ENCODE measurements at regions not wholly inside any gene's neighbourhood (a gene's known extent, or its start where the extent isn't known, plus 50 kb on each side); places are given as distances from the start of the nearest gene placed in this dataset.

- DNase-seq (no peak), ATAC-seq (replicated peaks) (no peak)
- H3K36me3 Mint-ChIP-seq (ENCODE audit: insufficient read depth), result no peaks in the 10 kb centered on the region
- peaks cover 5 to 7% of the 10 kb centered on the region in 2 donors for H3K27me3 Mint-ChIP-seq
- no peak overlapping the region for H3K4me3 Mint-ChIP-seq
- peaks cover 0 to 2% of the 10 kb centered on the region in 2 donors for H3K4me1 Mint-ChIP-seq (ENCODE audit: low read depth in 2 of 2)
- H3K27ac Mint-ChIP-seq, result no peak overlapping the region
- no peaks in the 10 kb centered on the region for H3K9me3 Mint-ChIP-seq
Observed at GRCh38 chr2:10240911-10241610, 61.6 kb upstream of the HPCAL1 start.

- no peaks in the 10 kb centered on the region for H3K36me3 Mint-ChIP-seq (ENCODE audit: insufficient read depth)
- ATAC-seq (replicated peaks) (no peak), DNase-seq (no peak)
- H3K27me3 Mint-ChIP-seq, result no peaks in the 10 kb centered on the region
- H3K9me3 Mint-ChIP-seq, result no peaks in the 10 kb centered on the region
- H3K4me3 Mint-ChIP-seq, result no peak overlapping the region
- no peaks in the 10 kb centered on the region for H3K4me1 Mint-ChIP-seq (ENCODE audit: low read depth in 2 of 2)
- no peak overlapping the region for H3K27ac Mint-ChIP-seq
Observed at GRCh38 chr2:10241641-10242430, 60.9 kb upstream of the HPCAL1 start.

- ATAC-seq (replicated peaks) (no peak), DNase-seq (no peak)
- no peak overlapping the region for H3K27ac Mint-ChIP-seq
- H3K4me1 Mint-ChIP-seq (ENCODE audit: low read depth in 2 of 2), result no peaks in the 10 kb centered on the region
- no peak overlapping the region for H3K4me3 Mint-ChIP-seq
- no peaks in the 10 kb centered on the region for H3K9me3 Mint-ChIP-seq
- H3K27me3 Mint-ChIP-seq, result no peaks in the 10 kb centered on the region
- H3K36me3 Mint-ChIP-seq (ENCODE audit: insufficient read depth), result no peaks in the 10 kb centered on the region
Observed at GRCh38 chr2:10242451-10242850, 60.3 kb upstream of the HPCAL1 start.

GRCh38 chr2:10242998-10243925, 59.4 kb upstream of the HPCAL1 start:
- no peaks in the 10 kb centered on the region for H3K27me3 Mint-ChIP-seq
- H3K27ac Mint-ChIP-seq, result no peak overlapping the region
- no peaks in the 10 kb centered on the region for H3K9me3 Mint-ChIP-seq
- ATAC-seq (replicated peaks) (no peak), DNase-seq (no peak)
- no peaks in the 10 kb centered on the region for H3K36me3 Mint-ChIP-seq (ENCODE audit: insufficient read depth)
- H3K4me3 Mint-ChIP-seq, result no peak overlapping the region
- H3K4me1 Mint-ChIP-seq (ENCODE audit: low read depth in 2 of 2), result no peaks in the 10 kb centered on the region

GRCh38 chr2:10243926-10244270, 58.8 kb upstream of the HPCAL1 start:
- Mint-ChIP-seq H3K9me3 (no peaks in the 10 kb centered on the region), H3K27ac (no peak overlapping the region), H3K4me1 (ENCODE audit: low read depth in 2 of 2) (no peaks in the 10 kb centered on the region), H3K4me3 (no peak overlapping the region), H3K27me3 (no peaks in the 10 kb centered on the region), H3K36me3 (ENCODE audit: insufficient read depth) (no peaks in the 10 kb centered on the region)
- no peak for DNase-seq
- ATAC-seq (replicated peaks), result no peak

- Mint-ChIP-seq H3K4me3 (no peak overlapping the region), H3K27me3 (no peaks in the 10 kb centered on the region), H3K9me3 (no peaks in the 10 kb centered on the region), H3K27ac (no peak overlapping the region), H3K4me1 (ENCODE audit: low read depth in 2 of 2) (no peaks in the 10 kb centered on the region), H3K36me3 (ENCODE audit: insufficient read depth) (no peaks in the 10 kb centered on the region)
- DNase-seq (no peak), ATAC-seq (replicated peaks) (no peak)
Observed at GRCh38 chr2:10245021-10245420, 57.7 kb upstream of the HPCAL1 start.

GRCh38 chr2:10245661-10246060, 57.0 kb upstream of the HPCAL1 start:
- Mint-ChIP-seq H3K4me1 (ENCODE audit: low read depth in 2 of 2) (no peaks in the 10 kb centered on the region), H3K27me3 (no peaks in the 10 kb centered on the region), H3K4me3 (no peak overlapping the region), H3K36me3 (ENCODE audit: insufficient read depth) (no peaks in the 10 kb centered on the region), H3K27ac (no peak overlapping the region), H3K9me3 (peaks cover 1 to 5% of the 10 kb centered on the region in 2 donors)
- ATAC-seq (replicated peaks) (no peak), DNase-seq (no peak)

GRCh38 chr2:10246370-10246769, 56.3 kb upstream of the HPCAL1 start:
- Mint-ChIP-seq H3K27me3 (no peaks in the 10 kb centered on the region), H3K9me3 (peaks cover 1 to 8% of the 10 kb centered on the region in 2 donors), H3K27ac (no peak overlapping the region), H3K4me3 (no peak overlapping the region), H3K4me1 (ENCODE audit: low read depth in 2 of 2) (no peaks in the 10 kb centered on the region), H3K36me3 (ENCODE audit: insufficient read depth) (no peaks in the 10 kb centered on the region)
- ATAC-seq (replicated peaks) (no peak), DNase-seq (no peak)

- no peak for ATAC-seq (replicated peaks)
- no peaks in the 10 kb centered on the region for H3K27me3 Mint-ChIP-seq
Observed at GRCh38 chr2:10246831-10247230, 55.9 kb upstream of the HPCAL1 start.

GRCh38 chr2:10249798-10250197, 52.9 kb upstream of the HPCAL1 start:
- no peak for ATAC-seq (replicated peaks)
- Mint-ChIP-seq H3K4me3 (no peak overlapping the region), H3K27ac (no peak overlapping the region), H3K36me3 (ENCODE audit: insufficient read depth) (no peaks in the 10 kb centered on the region), H3K9me3 (peaks cover 3 to 8% of the 10 kb centered on the region in 2 donors), H3K4me1 (ENCODE audit: low read depth in 2 of 2) (peaks cover 4 to 5% of the 10 kb centered on the region in 2 donors), H3K27me3 (peaks cover 0 to 7% of the 10 kb centered on the region in 2 donors)
- DNase-seq, result no peak

More at GRCh38 chr2:10246831-10247230, 55.9 kb upstream of the HPCAL1 start:
- H3K36me3 Mint-ChIP-seq (ENCODE audit: insufficient read depth), result no peaks in the 10 kb centered on the region
- no peaks in the 10 kb centered on the region for H3K4me1 Mint-ChIP-seq (ENCODE audit: low read depth in 2 of 2)
- no peak for DNase-seq
- no peak overlapping the region for H3K4me3 Mint-ChIP-seq
- peaks cover 3 to 8% of the 10 kb centered on the region in 2 donors for H3K9me3 Mint-ChIP-seq
- H3K27ac Mint-ChIP-seq, result no peak overlapping the region

- H3K9me3 Mint-ChIP-seq, result peaks cover 3 to 8% of the 10 kb centered on the region in 2 donors
- H3K4me1 Mint-ChIP-seq (ENCODE audit: low read depth in 2 of 2), result peaks cover 5 to 9% of the 10 kb centered on the region in 2 donors
- no peak overlapping the region for H3K27ac Mint-ChIP-seq
- DNase-seq, result no peak
- ATAC-seq (replicated peaks), result no peak
- H3K4me3 Mint-ChIP-seq, result no peak overlapping the region
- peaks cover 0 to 7% of the 10 kb centered on the region in 2 donors for H3K27me3 Mint-ChIP-seq
- H3K36me3 Mint-ChIP-seq (ENCODE audit: insufficient read depth), result no peaks in the 10 kb centered on the region
Observed at GRCh38 chr2:10252224-10252623, 50.5 kb upstream of the HPCAL1 start.

- H3K27ac Mint-ChIP-seq, result no peak overlapping the region
- no peaks in the 10 kb centered on the region for H3K36me3 Mint-ChIP-seq (ENCODE audit: insufficient read depth)
- peaks cover 3 to 8% of the 10 kb centered on the region in 2 donors for H3K9me3 Mint-ChIP-seq
- DNase-seq (no peak), ATAC-seq (replicated peaks) (no peak)
- no peak overlapping the region for H3K4me3 Mint-ChIP-seq
- H3K27me3 Mint-ChIP-seq, result peaks cover 0 to 9% of the 10 kb centered on the region in 2 donors
- peaks cover 5 to 9% of the 10 kb centered on the region in 2 donors for H3K4me1 Mint-ChIP-seq (ENCODE audit: low read depth in 2 of 2)
Observed at GRCh38 chr2:10252661-10253060, 50.0 kb upstream of the HPCAL1 start.
